Sigmoid colon (tissue), 6 donors: ENCODE measurements at regions not wholly inside any gene's neighbourhood (a gene's known extent, or its start where the extent isn't known, plus 50 kb on each side); places are given as distances from the start of the nearest gene placed in this dataset.
"Not testable (repeated sequence)": the region's sequence is repeated elsewhere in the genome, so short reads cannot be mapped to it uniquely, and the experiment has no call there.

Experiments
- DNase-seq: peaks from one replicate; pipeline ENCODE4 v3.0.0-alpha.2; 2019
- H3K27ac ChIP-seq, 4 donors: fragments of 200-600 bp; sonication (generic); one replicate each; pipeline ENCODE4 v1.5.1; 2016 to 2019; ENCODE audit warnings: mild to moderate bottlenecking in 1 of 4
- H3K27me3 ChIP-seq, 3 donors: fragments of 200-600 bp; sonication (generic); one replicate each; pipeline ENCODE4 v1.5.1; 2019; ENCODE audit warnings: mild to moderate bottlenecking in 1 of 3
- H3K36me3 ChIP-seq, 4 donors: fragments of 200-600 bp; sonication (generic); one replicate each; pipeline ENCODE4 v1.5.1; 2016 to 2019
- H3K4me1 ChIP-seq, 4 donors: fragments of 200-600 bp; sonication (generic); one replicate each; pipeline ENCODE4 v1.5.1; 2017 to 2019
- H3K4me3 ChIP-seq, 4 donors: fragments of 200-600 bp; sonication (generic); one replicate each; pipeline ENCODE4 v1.5.1; 2017 to 2019; ENCODE audit warnings: mild to moderate bottlenecking in 2 of 4, moderate library complexity in 1 of 4
- H3K9me3 ChIP-seq, 4 donors: fragments of 200-600 bp in 3 of 4; sonication (generic) in 3 of 4; one replicate each; pipeline versions ENCODE4 v1.5.1 to v1.6.1; 2013 to 2019
- CTCF ChIP-seq, 4 experiments: fragments of 450-650 bp in 3 of 4; fragments of 200-600 bp in 1 of 4; IDR thresholded peaks; one replicate each; pipeline ENCODE4 v1.5.1; 2016 to 2019; ENCODE audit warnings: antibody characterized with exemption in 4 of 4, mild to moderate bottlenecking in 3 of 4, moderate library complexity in 2 of 4
- EP300 ChIP-seq, 4 donors: sonication (generic); formaldehyde crosslinking; IDR thresholded peaks; one replicate each; pipeline ENCODE4 v1.6.1; 2017; ENCODE audit warnings: antibody characterized with exemption in 4 of 4
- POLR2A ChIP-seq, 2 donors: fragments of 450-650 bp; IDR thresholded peaks; one replicate each; pipeline ENCODE4 v1.6.1; 2016; ENCODE audit warnings: antibody characterized with exemption in 2 of 2, mild to moderate bottlenecking in 2 of 2, moderate library complexity in 2 of 2
- POLR2AphosphoS5 ChIP-seq, 4 donors: sonication (generic); formaldehyde crosslinking; IDR thresholded peaks; one replicate each; pipeline ENCODE4 v1.6.1; 2017; ENCODE audit warnings: antibody characterized with exemption in 4 of 4
- WGBS, 2 donors: extraction: QIAGEN DNeasy Blood & Tissue Kit; methylation state at CpG; one replicate each; pipeline ENCODE4 v1.1.7; 2013; 5-methylcytosine and 5-hydroxymethylcytosine counted together
- intact Hi-C: fragments of 100-400 bp; cut with DNase I; formaldehyde crosslinking; loops from one replicate; pipeline ENCODE4 v1.15.1; 2023
- donor health status: healthy with polysubstance abuse.
- donor health status: healthy.

- intact Hi-C loops = no loop called here
- Histone ChIP-seq H3K9me3 (peaks cover 0 to 36% (median 18%) of the 10 kb centered on the region in 4 donors), H3K36me3 (no peaks in the 10 kb centered on the region), H3K4me1 (no peaks in the 10 kb centered on the region), H3K27ac (no peak overlapping the region), H3K4me3 (no peak overlapping the region), H3K27me3 (no peaks in the 10 kb centered on the region)
- TF ChIP-seq CTCF (IDR thresholded peaks at IDR 0.05) (no peak), POLR2A (IDR thresholded peaks at IDR 0.05) (no peak), POLR2AphosphoS5 (IDR thresholded peaks at IDR 0.05) (no peak), EP300 (IDR thresholded peaks at IDR 0.05) (no peak)
- no peak for DNase-seq
- 80 to 84% methylated on average over 8 of the region's 8 CpGs for WGBS, 2 donors
Measured at GRCh38 chr2:89825034-89825433, 1133.6 kb downstream of the RPIA start.

- WGBS, 2 donors = 78 to 79% methylated on average over 9 of the region's 9 CpGs
- H3K4me1 ChIP-seq, H3K36me3 ChIP-seq, DNase-seq, H3K4me3 ChIP-seq, H3K27me3 ChIP-seq, H3K27ac ChIP-seq, intact Hi-C loops: not testable (repeated sequence)
- peaks cover 0 to 23% (median 17%) of the 10 kb centered on the region in 4 donors for H3K9me3 ChIP-seq
Measured at GRCh38 chr2:89826741-89827140, 1135.3 kb downstream of the RPIA start.

GRCh38 chr2:89827829-89828228, 1136.4 kb downstream of the RPIA start:
- H3K27ac ChIP-seq, intact Hi-C loops, DNase-seq, H3K27me3 ChIP-seq, H3K4me3 ChIP-seq, H3K4me1 ChIP-seq, H3K36me3 ChIP-seq: not testable (repeated sequence)
- 60 to 71% methylated on average over 2 of the region's 2 CpGs for WGBS, 2 donors
- peaks cover 0 to 21% (median 12%) of the 10 kb centered on the region in 4 donors for H3K9me3 ChIP-seq

GRCh38 chr2:89828416-89828815, 1136.9 kb downstream of the RPIA start:
- H3K4me3 ChIP-seq, H3K27me3 ChIP-seq, DNase-seq, H3K4me1 ChIP-seq, H3K36me3 ChIP-seq, intact Hi-C loops, H3K27ac ChIP-seq: not testable (repeated sequence)
- H3K9me3 ChIP-seq = peaks cover 0 to 22% (median 9%) of the 10 kb centered on the region in 4 donors
- WGBS, 2 donors = 71 to 80% methylated on average over 4 of the region's 4 CpGs

GRCh38 chr2:89828961-89829631, 1137.6 kb downstream of the RPIA start:
- H3K4me1 ChIP-seq, intact Hi-C loops, H3K27me3 ChIP-seq, DNase-seq, H3K4me3 ChIP-seq, H3K27ac ChIP-seq, H3K36me3 ChIP-seq: not testable (repeated sequence)
- 59 to 70% methylated on average over 8 of the region's 8 CpGs for WGBS, 2 donors
- peaks cover 0 to 22% (median 8%) of the 10 kb centered on the region in 4 donors for H3K9me3 ChIP-seq

- 75 to 80% methylated on average over 6 of the region's 6 CpGs for WGBS, 2 donors
- TF ChIP-seq POLR2AphosphoS5 (IDR thresholded peaks at IDR 0.05) (no peak), EP300 (IDR thresholded peaks at IDR 0.05) (no peak), CTCF (IDR thresholded peaks at IDR 0.05) (no peak), POLR2A (IDR thresholded peaks at IDR 0.05) (no peak)
- H3K27ac ChIP-seq = no peak overlapping the region
- intact Hi-C loops = no loop called here
- H3K27me3 ChIP-seq = no peaks in the 10 kb centered on the region
- H3K36me3 ChIP-seq = no peaks in the 10 kb centered on the region
- no peaks in the 10 kb centered on the region for H3K4me1 ChIP-seq
- H3K9me3 ChIP-seq = peaks cover 0 to 22% (median 8%) of the 10 kb centered on the region in 4 donors
- no peak for DNase-seq
- H3K4me3 ChIP-seq = no peak overlapping the region
Measured at GRCh38 chr2:89829828-89830227, 1138.4 kb downstream of the RPIA start.

GRCh38 chr2:89830341-89831218, 1139.1 kb downstream of the RPIA start:
- DNase-seq, intact Hi-C loops: not testable (repeated sequence)
- WGBS, 2 donors = 72 to 76% methylated on average over 14 of the region's 14 CpGs

More at GRCh38 chr2:89830341-89831218, 1139.1 kb downstream of the RPIA start:
- not testable (repeated sequence) for H3K36me3 ChIP-seq, H3K4me3 ChIP-seq, H3K27me3 ChIP-seq, H3K27ac ChIP-seq, H3K4me1 ChIP-seq
- peaks cover 0 to 22% (median 8%) of the 10 kb centered on the region in 4 donors for H3K9me3 ChIP-seq
